Suprapubic skin (tissue), 4 donors: ENCODE measurements at regions not wholly inside any gene's neighbourhood (a gene's known extent, or its start where the extent isn't known, plus 50 kb on each side); places are given as distances from the start of the nearest gene placed in this dataset.

Source experiments
- DNase-seq, 2 donors: peaks; one replicate each; pipeline ENCODE4 v3.0.0-alpha.2; 2019; ENCODE audit warnings: low spot score in 2 of 2
- H3K27ac ChIP-seq: fragments of 200-600 bp; sonication (generic); one replicate; pipeline ENCODE4 v1.5.1; 2019
- H3K27me3 ChIP-seq: fragments of 200-600 bp; sonication (generic); one replicate; pipeline ENCODE4 v1.5.1; 2019
- H3K36me3 ChIP-seq: fragments of 200-600 bp; sonication (generic); one replicate; pipeline ENCODE4 v1.5.1; 2019
- H3K4me1 ChIP-seq: fragments of 200-600 bp; sonication (generic); one replicate; pipeline ENCODE4 v1.5.1; 2019
- H3K4me3 ChIP-seq: fragments of 200-600 bp; sonication (generic); one replicate; pipeline ENCODE4 v1.5.1; 2019; ENCODE audit warnings: mild to moderate bottlenecking
- H3K9me3 ChIP-seq: fragments of 200-600 bp; sonication (generic); one replicate; pipeline ENCODE4 v1.5.1; 2019
- EP300 ChIP-seq: sonication (generic); formaldehyde crosslinking; IDR thresholded peaks from one replicate; pipeline ENCODE4 v1.6.1; 2017; ENCODE audit warnings: antibody characterized with exemption
- POLR2A ChIP-seq, 2 donors: fragments of 450-650 bp; IDR thresholded peaks; one replicate each; pipeline ENCODE4 v1.6.1; 2017; ENCODE audit warnings: antibody characterized with exemption in 2 of 2, mild to moderate bottlenecking in 2 of 2, moderate library complexity in 2 of 2
- POLR2AphosphoS5 ChIP-seq, 3 donors: sonication (generic); formaldehyde crosslinking; IDR thresholded peaks; one replicate each; pipeline ENCODE4 v1.6.1; 2017; ENCODE audit warnings: antibody characterized with exemption in 3 of 3
- WGBS: methylation state at CpG from one replicate; pipeline ENCODE4 v1.1.5; 2018; 5-methylcytosine and 5-hydroxymethylcytosine counted together
- TF ChIP-seq, protein P1 (sequence below), 2 donors: fragments of 200-600 bp in 1 of 2; fragments of 450-650 bp in 1 of 2; sonication (generic) in 1 of 2; IDR thresholded peaks; one replicate each; pipeline ENCODE4 v1.5.1; 2016 to 2019; ENCODE audit warnings: antibody characterized with exemption in 2 of 2, mild to moderate bottlenecking in 1 of 2, moderate library complexity in 1 of 2

DNA sequence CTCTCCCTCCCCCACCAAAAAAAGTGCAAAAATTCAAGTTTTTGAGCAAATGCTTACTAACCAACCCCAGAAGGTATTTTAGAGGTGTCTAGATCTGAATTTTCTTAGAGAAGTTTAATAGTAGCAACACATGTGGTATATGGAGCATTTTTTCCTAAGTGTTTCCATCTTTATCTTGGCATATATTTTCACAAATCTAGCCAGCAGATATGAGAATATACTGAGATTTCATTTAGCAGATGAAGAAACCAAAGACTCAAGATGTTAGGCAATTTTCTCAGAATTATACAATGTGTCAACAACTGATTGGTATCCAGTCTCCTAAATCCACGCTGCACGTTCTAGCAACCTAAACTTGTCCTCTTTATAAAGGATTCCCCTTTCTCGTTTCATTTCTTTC lies 245.5 kb upstream of the CXXC4 start:
- H3K4me3 ChIP-seq = no peak overlapping the region
- H3K27ac ChIP-seq = no peak overlapping the region
- 85% methylated on average over 3 of the region's 3 CpGs for WGBS
- no peak for TF ChIP-seq POLR2A (IDR thresholded peaks at IDR 0.05)
- TF ChIP-seq, protein P1, sequence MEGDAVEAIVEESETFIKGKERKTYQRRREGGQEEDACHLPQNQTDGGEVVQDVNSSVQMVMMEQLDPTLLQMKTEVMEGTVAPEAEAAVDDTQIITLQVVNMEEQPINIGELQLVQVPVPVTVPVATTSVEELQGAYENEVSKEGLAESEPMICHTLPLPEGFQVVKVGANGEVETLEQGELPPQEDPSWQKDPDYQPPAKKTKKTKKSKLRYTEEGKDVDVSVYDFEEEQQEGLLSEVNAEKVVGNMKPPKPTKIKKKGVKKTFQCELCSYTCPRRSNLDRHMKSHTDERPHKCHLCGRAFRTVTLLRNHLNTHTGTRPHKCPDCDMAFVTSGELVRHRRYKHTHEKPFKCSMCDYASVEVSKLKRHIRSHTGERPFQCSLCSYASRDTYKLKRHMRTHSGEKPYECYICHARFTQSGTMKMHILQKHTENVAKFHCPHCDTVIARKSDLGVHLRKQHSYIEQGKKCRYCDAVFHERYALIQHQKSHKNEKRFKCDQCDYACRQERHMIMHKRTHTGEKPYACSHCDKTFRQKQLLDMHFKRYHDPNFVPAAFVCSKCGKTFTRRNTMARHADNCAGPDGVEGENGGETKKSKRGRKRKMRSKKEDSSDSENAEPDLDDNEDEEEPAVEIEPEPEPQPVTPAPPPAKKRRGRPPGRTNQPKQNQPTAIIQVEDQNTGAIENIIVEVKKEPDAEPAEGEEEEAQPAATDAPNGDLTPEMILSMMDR (IDR thresholded peaks at IDR 0.05) = no peak
- no peak for TF ChIP-seq POLR2AphosphoS5 (IDR thresholded peaks at IDR 0.05)
- DNase-seq = no peak
- H3K27me3 ChIP-seq = no peaks in the 10 kb centered on the region
- H3K9me3 ChIP-seq = no peaks in the 10 kb centered on the region
- no peaks in the 10 kb centered on the region for H3K36me3 ChIP-seq
- no peaks in the 10 kb centered on the region for H3K4me1 ChIP-seq

DNA sequence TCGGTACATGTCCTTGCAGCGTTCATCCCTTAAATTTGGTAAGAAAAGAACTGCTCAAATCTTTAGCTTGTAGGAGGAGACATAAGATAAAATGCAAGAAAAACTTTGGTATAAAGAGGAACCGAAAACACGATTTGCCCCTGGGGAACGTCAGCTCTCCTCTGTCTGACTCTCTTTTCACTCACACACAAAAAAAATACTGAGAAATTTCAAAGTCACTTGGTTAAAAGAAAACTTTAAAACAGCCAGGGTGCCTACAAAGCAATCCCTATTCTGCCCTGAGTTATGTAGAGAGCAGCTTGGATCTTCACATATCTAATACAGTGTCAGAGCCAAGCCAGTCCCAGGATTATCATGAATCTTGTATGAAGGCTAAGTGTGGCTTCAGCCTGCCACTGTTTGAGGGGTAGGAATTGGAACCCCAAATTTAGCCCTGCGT lies 248.5 kb upstream of the CXXC4 start:
- Histone ChIP-seq H3K27ac (no peak overlapping the region), H3K9me3 (no peaks in the 10 kb centered on the region), H3K4me1 (no peaks in the 10 kb centered on the region), H3K4me3 (no peak overlapping the region), H3K36me3 (no peaks in the 10 kb centered on the region), H3K27me3 (no peaks in the 10 kb centered on the region)
- no peak for TF ChIP-seq POLR2AphosphoS5 (IDR thresholded peaks at IDR 0.05)
- no peak for TF ChIP-seq POLR2A (IDR thresholded peaks at IDR 0.05)
- no peak for TF ChIP-seq EP300
- TF ChIP-seq, protein P1 (IDR thresholded peaks at IDR 0.05) = no peak
- DNase-seq = no peak
- 72% methylated on average over 6 of the region's 6 CpGs for WGBS

DNA sequence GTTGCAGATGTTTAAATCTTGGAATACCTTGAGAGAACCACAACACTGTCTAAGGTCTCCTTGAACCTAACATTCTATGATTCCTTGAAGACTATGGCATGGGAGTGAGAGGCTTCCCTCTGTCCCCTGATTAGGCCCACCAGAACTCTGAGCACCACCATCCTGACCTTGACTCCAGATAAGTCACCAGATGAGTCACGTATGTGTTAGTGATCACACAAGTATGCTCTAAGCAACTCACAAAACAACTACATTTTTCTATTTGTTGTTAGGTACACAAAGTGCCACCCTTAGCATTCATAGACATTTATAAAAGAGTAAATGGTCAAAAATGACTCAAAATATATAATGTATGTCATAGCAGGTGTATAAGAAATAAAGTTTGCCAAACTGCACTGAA lies 252.9 kb upstream of the CXXC4 start:
- 65% methylated on average over 1 of the region's 1 CpG for WGBS
- no peaks in the 10 kb centered on the region for H3K4me1 ChIP-seq
- H3K36me3 ChIP-seq = no peaks in the 10 kb centered on the region
- no peaks in the 10 kb centered on the region for H3K27me3 ChIP-seq
- no peak overlapping the region for H3K4me3 ChIP-seq
- no peak overlapping the region for H3K27ac ChIP-seq
- TF ChIP-seq EP300 = no peak
- TF ChIP-seq POLR2AphosphoS5 (IDR thresholded peaks at IDR 0.05) = no peak
- TF ChIP-seq, protein P1 (IDR thresholded peaks at IDR 0.05) = no peak
- TF ChIP-seq POLR2A (IDR thresholded peaks at IDR 0.05) = no peak
- H3K9me3 ChIP-seq = no peaks in the 10 kb centered on the region
- no peak for DNase-seq

DNA sequence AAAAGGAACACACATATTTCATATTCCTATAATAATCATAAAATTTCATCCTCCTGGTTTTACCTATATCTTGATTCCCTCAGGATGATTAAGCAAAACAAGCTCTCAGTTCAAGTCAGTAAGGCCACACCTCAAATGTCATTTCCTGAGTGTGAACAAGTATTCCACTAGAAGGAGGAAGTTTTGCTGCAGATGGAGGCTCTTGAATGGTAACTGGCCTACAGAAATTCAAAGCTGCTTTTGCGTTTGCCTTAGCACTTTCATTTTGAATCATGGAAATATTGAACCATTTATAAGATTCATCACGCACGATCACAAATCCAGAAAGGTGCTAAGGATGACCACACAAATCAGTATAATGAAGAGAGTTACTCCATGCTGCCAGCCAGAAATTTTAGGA lies 254.4 kb upstream of the CXXC4 start:
- no peak for DNase-seq
- Histone ChIP-seq H3K4me3 (no peak overlapping the region), H3K27me3 (no peaks in the 10 kb centered on the region), H3K9me3 (no peaks in the 10 kb centered on the region), H3K27ac (no peak overlapping the region), H3K36me3 (no peaks in the 10 kb centered on the region), H3K4me1 (no peaks in the 10 kb centered on the region)
- 81% methylated on average over 3 of the region's 3 CpGs for WGBS
- TF ChIP-seq POLR2AphosphoS5 (IDR thresholded peaks at IDR 0.05) (no peak), POLR2A (IDR thresholded peaks at IDR 0.05) (no peak), EP300 (no peak)
- TF ChIP-seq, protein P1 (IDR thresholded peaks at IDR 0.05) = no peak

DNA sequence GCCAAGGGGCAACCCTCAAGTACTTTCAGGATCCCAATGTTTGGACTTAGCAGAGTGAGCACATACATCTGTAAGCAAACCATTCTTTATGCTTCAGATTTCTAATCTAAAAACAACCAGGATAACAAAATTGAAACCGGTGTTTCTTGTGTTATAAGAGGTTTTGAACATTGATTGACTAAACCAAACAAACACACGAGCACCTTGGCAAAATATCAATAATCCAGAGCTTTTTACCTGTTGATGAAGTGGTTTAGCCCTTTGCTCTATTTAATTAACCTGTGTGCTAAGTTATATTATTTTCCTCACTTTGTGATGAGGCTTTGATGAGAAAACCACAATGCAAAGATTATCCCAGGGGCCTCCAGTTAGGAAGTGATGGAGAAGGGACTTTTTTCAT lies 255.3 kb upstream of the CXXC4 start:
- no peaks in the 10 kb centered on the region for H3K27me3 ChIP-seq
- no peak overlapping the region for H3K27ac ChIP-seq
- 68% methylated on average over 2 of the region's 2 CpGs for WGBS
- no peak for DNase-seq
- TF ChIP-seq POLR2A (IDR thresholded peaks at IDR 0.05) = no peak
- H3K4me1 ChIP-seq = no peaks in the 10 kb centered on the region
- no peak overlapping the region for H3K4me3 ChIP-seq
- no peaks in the 10 kb centered on the region for H3K9me3 ChIP-seq
- no peaks in the 10 kb centered on the region for H3K36me3 ChIP-seq

DNA sequence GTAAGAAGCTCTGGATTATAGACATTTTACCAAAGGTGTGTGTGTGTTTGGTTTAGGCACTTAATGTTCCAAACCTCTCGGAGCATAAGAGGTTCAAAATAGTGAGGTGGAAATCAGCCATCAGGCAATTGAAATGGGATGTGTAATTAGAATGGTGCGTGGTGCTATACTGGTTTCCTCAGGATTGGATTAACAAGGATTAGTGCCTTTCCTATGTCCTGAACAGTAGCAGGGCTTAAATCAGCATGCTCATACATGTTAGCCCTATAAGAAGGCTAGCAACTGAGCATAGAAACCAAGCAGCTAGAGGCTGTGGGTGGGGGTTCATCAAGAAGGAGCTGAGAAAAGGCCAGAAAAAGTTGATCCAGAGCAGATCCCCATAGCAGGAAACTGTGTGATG lies 256.8 kb upstream of the CXXC4 start:
- Histone ChIP-seq H3K9me3 (no peaks in the 10 kb centered on the region), H3K36me3 (no peaks in the 10 kb centered on the region), H3K4me1 (no peaks in the 10 kb centered on the region), H3K27me3 (no peaks in the 10 kb centered on the region), H3K27ac (no peak overlapping the region), H3K4me3 (no peak overlapping the region)
- WGBS = 71% methylated on average over 2 of the region's 2 CpGs
- no peak for TF ChIP-seq POLR2A (IDR thresholded peaks at IDR 0.05)
- TF ChIP-seq POLR2AphosphoS5 (IDR thresholded peaks at IDR 0.05) = no peak
- TF ChIP-seq, protein P1 (IDR thresholded peaks at IDR 0.05) = no peak
- TF ChIP-seq EP300 = no peak
- no peak for DNase-seq
